ENCODE measurements at regions not wholly inside any gene's neighbourhood (a gene's known extent, or its start where the extent isn't known, plus 50 kb on each side); places are given as distances from the start of the nearest gene placed in this dataset.

GRCh38 chr14:101177301-101177971, 273.9 kb upstream of the RTL1 start:
- Histone ChIP-seq H3K18ac (ENCODE audit: low read depth, low read length) (no peak overlapping the region), H3K36me3 (ENCODE audit: control insufficient read depth, insufficient read depth, low read length) (no peaks in the 10 kb centered on the region), H3K27me3 (ENCODE audit: control insufficient read depth, insufficient read depth, low read length) (no peaks in the 10 kb centered on the region; the same call in 1 of the 2 replicates), H3K56ac (ENCODE audit: extremely low read depth, insufficient read depth, low read length) (no peak overlapping the region), H4K8ac (ENCODE audit: low read depth in 2 of 2, low read length in 2 of 2) (no peak overlapping the region), H2BK20ac (ENCODE audit: low read depth, low read length) (no peak overlapping the region), H2BK120ac (ENCODE audit: low read depth, low read length) (no peak overlapping the region), H3K9me3 (ENCODE audit: control insufficient read depth, insufficient read depth, low read length) (peaks cover 22% of the 10 kb centered on the region), H3K9ac (ENCODE audit: low read depth, low read length) (no peak overlapping the region), H3K23ac (ENCODE audit: low read depth, low read length) (no peak overlapping the region), H2AFZ (replicated peaks; ENCODE audit: low read length, poor library complexity) (peak overlapping the region; percentile 58), H2BK15ac (ENCODE audit: low read depth, low read length) (no peak overlapping the region), H3K4me2 (ENCODE audit: low read depth, low read length) (no peak overlapping the region), H4K91ac (ENCODE audit: insufficient read depth, low read depth, low read length) (no peak overlapping the region), H2BK5ac (ENCODE audit: low read depth, low read length, poor library complexity, severe bottlenecking) (no peak overlapping the region), H4K5ac (ENCODE audit: low read depth, low read length) (no peak overlapping the region), H3K14ac (replicated peaks; ENCODE audit: low read depth, low read length) (no peak overlapping the region), H4K20me1 (ENCODE audit: insufficient read depth, low read length) (no peaks in the 10 kb centered on the region), H3K4me1 (ENCODE audit: control insufficient read depth, insufficient read depth, low read length) (no peaks in the 10 kb centered on the region), H3K27ac (ENCODE audit: insufficient read depth, low read length) (no peak overlapping the region), H3K4me3 (ENCODE audit: insufficient read depth, low read depth, low read length) (no peak overlapping the region), H2AK9ac (replicated peaks; ENCODE audit: low read depth, low read length, poor library complexity) (no peak overlapping the region), H3K4ac (ENCODE audit: low read depth, low read length) (no peak overlapping the region), H3K9me1 (ENCODE audit: insufficient read depth, low read length) (no peaks in the 10 kb centered on the region), H3K79me1 (ENCODE audit: low read depth in 1 of 2, low read length in 2 of 2) (no peaks in the 10 kb centered on the region), H2AK5ac (ENCODE audit: low read depth, low read length) (no peak overlapping the region)
- BruUV-seq (replicated peaks), result no TSS peak
- no peak for TF ChIP-seq MAZ (IDR thresholded peaks at IDR 0.05; ENCODE audit: borderline replicate concordance, low read depth, low read length)
- no peak for TF ChIP-seq NFE2L2 (IDR thresholded peaks at IDR 0.05; ENCODE audit: low read depth, low read length)
- TF ChIP-seq CHD1 (IDR thresholded peaks at IDR 0.05; ENCODE audit: low read depth, low read length), result no peak
- no peak for TF ChIP-seq MAFK (IDR thresholded peaks at IDR 0.05; ENCODE audit: low read depth, low read length)
- no peak for TF ChIP-seq CEBPB (IDR thresholded peaks at IDR 0.05; ENCODE audit: low read depth, low read length)
- no peak for TF ChIP-seq BHLHE40 (IDR thresholded peaks at IDR 0.05; ENCODE audit: low read depth, low read length)
- no peak for TF ChIP-seq ELK1 (IDR thresholded peaks at IDR 0.05; ENCODE audit: borderline replicate concordance, low read depth, low read length)
- TF ChIP-seq FOS (IDR thresholded peaks at IDR 0.05; ENCODE audit: low read depth, low read length), result no peak
- in situ Hi-C loops (cut with MboI; ENCODE audit: low sequenced_read_pairs) (no loop called here), dilution Hi-C loops (cut with HindIII; ENCODE audit: low sequenced_read_pairs, unreplicated experiment) (no loop called here), intact Hi-C loops (cut with micrococcal nuclease) (no loop called here)
- ChIA-PET POLR2A (ENCODE audit: unreplicated experiment) (no interaction called here), CTCF (no interaction called here)
- WGBS, 2 experiments (ENCODE audit: extremely low coverage in 2 of 2, insufficient read length in 1 of 2), result 64% methylated on average over 12 of the region's 23 CpGs; no CpG with 5 or more reads in 1 of the 2 experiments
- DNase-seq (no peak), ATAC-seq (ENCODE audit: low read depth) (no peak)
